ENCODE measurements at regions not wholly inside any gene's neighbourhood (a gene's known extent, or its start where the extent isn't known, plus 50 kb on each side); places are given as distances from the start of the nearest gene placed in this dataset.

DNA sequence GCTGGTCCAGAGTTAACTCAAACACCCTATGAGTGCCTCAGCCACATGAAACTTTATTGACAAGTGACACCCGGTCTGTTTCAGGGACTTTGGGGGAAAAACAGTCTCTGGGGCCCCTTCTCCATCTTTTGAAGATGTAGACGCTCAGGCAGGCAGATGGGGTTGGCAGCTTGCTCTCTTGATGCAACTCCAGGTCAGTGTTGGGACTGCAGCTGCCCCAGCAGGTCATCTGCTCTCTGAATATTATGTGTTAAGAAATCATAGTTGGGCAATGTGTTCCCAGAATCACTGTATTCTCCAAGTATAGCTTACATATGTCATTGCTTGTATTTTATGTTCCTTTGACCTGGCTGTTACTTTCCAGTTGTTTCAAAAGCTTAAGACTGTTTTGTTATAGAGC, 544.9 kb upstream of the MGMT start:
- Histone ChIP-seq H3K4me3 (no peak overlapping the region), H3K27me3 (ENCODE audit: control insufficient read depth in 3 of 3, insufficient read depth in 3 of 3, low read length in 2 of 3) (peaks cover 0 to 2% (median 0%) of the 10 kb centered on the region in 3 donors), H3K9ac (ENCODE audit: insufficient read depth in 1 of 2, low read length in 2 of 2) (no peak overlapping the region), H3K36me3 (ENCODE audit: control insufficient read depth in 4 of 4, insufficient read depth in 4 of 4, low read length in 4 of 4) (no peaks in the 10 kb centered on the region), H3K9me3 (ENCODE audit: control insufficient read depth in 4 of 4, insufficient read depth in 3 of 4, low read length in 3 of 4) (no peaks in the 10 kb centered on the region), H3K27ac (ENCODE audit: low read depth in 1 of 2, low read length in 1 of 2) (no peak overlapping the region), H3K4me1 (ENCODE audit: control insufficient read depth in 5 of 5, insufficient read depth in 5 of 5, low read length in 5 of 5) (peaks cover 0 to 7% (median 0%) of the 10 kb centered on the region in 5 donors)
- ATAC-seq (ENCODE audit: insufficient read depth, low FRiP score) (no peak), DNase-seq (peak; percentile 51 to 76 (median 65))
- WGBS, 2 donors, result 61 to 74% methylated on average over 2 of the region's 2 CpGs
- TF ChIP-seq, protein P1, sequence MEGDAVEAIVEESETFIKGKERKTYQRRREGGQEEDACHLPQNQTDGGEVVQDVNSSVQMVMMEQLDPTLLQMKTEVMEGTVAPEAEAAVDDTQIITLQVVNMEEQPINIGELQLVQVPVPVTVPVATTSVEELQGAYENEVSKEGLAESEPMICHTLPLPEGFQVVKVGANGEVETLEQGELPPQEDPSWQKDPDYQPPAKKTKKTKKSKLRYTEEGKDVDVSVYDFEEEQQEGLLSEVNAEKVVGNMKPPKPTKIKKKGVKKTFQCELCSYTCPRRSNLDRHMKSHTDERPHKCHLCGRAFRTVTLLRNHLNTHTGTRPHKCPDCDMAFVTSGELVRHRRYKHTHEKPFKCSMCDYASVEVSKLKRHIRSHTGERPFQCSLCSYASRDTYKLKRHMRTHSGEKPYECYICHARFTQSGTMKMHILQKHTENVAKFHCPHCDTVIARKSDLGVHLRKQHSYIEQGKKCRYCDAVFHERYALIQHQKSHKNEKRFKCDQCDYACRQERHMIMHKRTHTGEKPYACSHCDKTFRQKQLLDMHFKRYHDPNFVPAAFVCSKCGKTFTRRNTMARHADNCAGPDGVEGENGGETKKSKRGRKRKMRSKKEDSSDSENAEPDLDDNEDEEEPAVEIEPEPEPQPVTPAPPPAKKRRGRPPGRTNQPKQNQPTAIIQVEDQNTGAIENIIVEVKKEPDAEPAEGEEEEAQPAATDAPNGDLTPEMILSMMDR (IDR thresholded peaks at IDR 0.05; ENCODE audit: control extremely low read depth, extremely low read depth), result no peak

DNA sequence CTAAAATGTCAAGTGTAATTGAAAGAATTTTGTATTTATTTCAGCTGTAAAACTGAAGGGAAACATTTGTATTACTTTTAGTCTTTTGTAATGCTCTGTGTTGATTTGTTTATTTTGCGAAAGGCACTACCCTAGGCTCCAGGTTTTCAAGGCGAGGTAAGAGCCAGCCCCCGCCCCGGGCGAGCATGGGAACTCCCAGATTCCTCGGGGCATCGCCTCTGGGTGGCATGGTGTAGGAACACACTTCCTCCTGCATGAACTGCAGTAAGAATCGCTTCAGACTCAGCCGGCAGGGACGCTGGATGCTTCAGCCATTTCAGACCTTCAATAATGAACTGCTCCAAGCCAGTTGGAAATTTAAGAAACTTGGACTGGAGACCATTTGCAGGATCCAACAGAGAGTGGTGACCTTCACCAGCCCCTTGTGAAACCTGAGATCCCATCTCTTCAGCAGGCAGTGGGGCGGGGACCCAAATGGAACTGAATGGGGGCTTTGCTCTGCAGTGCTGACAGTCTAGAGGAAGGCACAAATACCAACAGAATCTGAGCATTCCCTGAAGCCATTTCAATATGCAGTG, 544.3 kb upstream of the MGMT start:
- DNase-seq (no peak), ATAC-seq (ENCODE audit: insufficient read depth, low FRiP score) (no peak)
- WGBS, 2 donors, result 64 to 68% methylated on average over 11 of the region's 11 CpGs
- Histone ChIP-seq H3K36me3 (ENCODE audit: control insufficient read depth in 4 of 4, insufficient read depth in 4 of 4, low read length in 4 of 4) (no peaks in the 10 kb centered on the region), H3K4me1 (ENCODE audit: control insufficient read depth in 5 of 5, insufficient read depth in 5 of 5, low read length in 5 of 5) (peaks cover 0 to 12% (median 0%) of the 10 kb centered on the region in 5 donors), H3K27ac (ENCODE audit: low read depth in 1 of 2, low read length in 1 of 2) (no peak overlapping the region), H3K9ac (ENCODE audit: insufficient read depth in 1 of 2, low read length in 2 of 2) (no peak overlapping the region), H3K4me3 (no peak overlapping the region), H3K27me3 (ENCODE audit: control insufficient read depth in 3 of 3, insufficient read depth in 3 of 3, low read length in 2 of 3) (peaks cover 0 to 2% (median 0%) of the 10 kb centered on the region in 3 donors), H3K9me3 (ENCODE audit: control insufficient read depth in 4 of 4, insufficient read depth in 3 of 4, low read length in 3 of 4) (no peaks in the 10 kb centered on the region)
- TF ChIP-seq, protein P1 (IDR thresholded peaks at IDR 0.05; ENCODE audit: control extremely low read depth, extremely low read depth), result no peak

DNA sequence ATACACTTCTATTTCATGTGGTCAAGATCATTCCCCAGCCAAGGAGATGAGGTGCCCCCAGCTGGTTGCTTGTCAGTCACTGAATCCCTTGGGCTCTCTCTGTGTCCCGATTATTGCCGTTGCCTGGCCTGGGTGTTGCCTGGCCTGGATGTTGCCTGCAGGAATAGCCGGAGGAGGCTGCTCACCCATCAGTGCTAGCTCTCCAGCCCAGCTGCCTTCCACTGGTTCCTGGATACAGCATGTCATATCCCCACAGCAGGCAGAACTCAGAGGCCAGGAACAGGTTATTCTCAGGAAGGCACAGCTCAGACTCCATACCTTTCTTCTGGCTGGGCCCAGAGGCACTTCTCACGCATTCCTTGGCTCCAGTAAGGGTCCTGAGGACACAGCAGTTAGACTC, 542.1 kb upstream of the MGMT start:
- peaks cover 0 to 2% (median 0%) of the 10 kb centered on the region in 3 donors for H3K27me3 ChIP-seq (ENCODE audit: control insufficient read depth in 3 of 3, insufficient read depth in 3 of 3, low read length in 2 of 3)

More for the DNA sequence above, 542.1 kb upstream of the MGMT start:
- H3K9ac ChIP-seq (ENCODE audit: insufficient read depth in 1 of 2, low read length in 2 of 2), result no peak overlapping the region
- no peak overlapping the region for H3K4me3 ChIP-seq
- H3K36me3 ChIP-seq (ENCODE audit: control insufficient read depth in 4 of 4, insufficient read depth in 4 of 4, low read length in 4 of 4), result no peaks in the 10 kb centered on the region
- no peak for ATAC-seq (ENCODE audit: insufficient read depth, low FRiP score)
- 92 to 96% methylated on average over 4 of the region's 4 CpGs for WGBS, 2 donors
- DNase-seq, result no peak
- H3K27ac ChIP-seq (ENCODE audit: low read depth in 1 of 2, low read length in 1 of 2), result no peak overlapping the region
- TF ChIP-seq, protein P1 (IDR thresholded peaks at IDR 0.05; ENCODE audit: control extremely low read depth, extremely low read depth), result no peak
- peaks cover 0 to 34% (median 9%) of the 10 kb centered on the region in 5 donors for H3K4me1 ChIP-seq (ENCODE audit: control insufficient read depth in 5 of 5, insufficient read depth in 5 of 5, low read length in 5 of 5)
- H3K9me3 ChIP-seq (ENCODE audit: control insufficient read depth in 4 of 4, insufficient read depth in 3 of 4, low read length in 3 of 4), result no peaks in the 10 kb centered on the region

Data from lung (tissue), 11 donors.